Stimulated activated CD8-positive, alpha-beta memory T cell treated with anti-CD3 and anti-CD28 coated beads, Interleukin-7, amount 100 ng/mL, for 24 hours (primary cell): ENCODE measurements at regions not wholly inside any gene's neighbourhood (a gene's known extent, or its start where the extent isn't known, plus 50 kb on each side); places are given as distances from the start of the nearest gene placed in this dataset.

Source experiments
- DNase-seq: peaks from one replicate; pipeline ENCODE4 v3.0.0-alpha.2; 2020; ENCODE audit warnings: low read depth

GRCh38 chr16:73186752-73187601 is 139.0 kb upstream of the ZFHX3 start:
- DNase-seq = no peak

GRCh38 chr16:73185737-73186136 is 137.8 kb upstream of the ZFHX3 start:
- no peak for DNase-seq

- no peak for DNase-seq
Observed at GRCh38 chr16:73183611-73184092, 135.7 kb upstream of the ZFHX3 start.

GRCh38 chr16:73179705-73180331 is 131.9 kb upstream of the ZFHX3 start:
- no peak for DNase-seq

- no peak for DNase-seq
Observed at GRCh38 chr16:73177729-73178295, 129.9 kb upstream of the ZFHX3 start.

- DNase-seq = no peak
Observed at GRCh38 chr16:73176577-73177013, 128.7 kb upstream of the ZFHX3 start.

- no peak for DNase-seq
Observed at GRCh38 chr16:73172973-73173709, 125.2 kb upstream of the ZFHX3 start.

- DNase-seq = no peak
Observed at GRCh38 chr16:73172241-73172972, 124.5 kb upstream of the ZFHX3 start.

- DNase-seq = no peak
Observed at GRCh38 chr16:73171901-73172240, 123.9 kb upstream of the ZFHX3 start.

GRCh38 chr16:73171380-73171779 is 123.5 kb upstream of the ZFHX3 start:
- no peak for DNase-seq

- DNase-seq = no peak
Observed at GRCh38 chr16:73170612-73171038, 122.7 kb upstream of the ZFHX3 start.

- no peak for DNase-seq
Observed at GRCh38 chr16:73166947-73167550, 119.1 kb upstream of the ZFHX3 start.

GRCh38 chr16:73166441-73166851 is 118.5 kb upstream of the ZFHX3 start:
- DNase-seq = no peak

- DNase-seq = no peak
Observed at GRCh38 chr16:73163238-73163815, 115.4 kb upstream of the ZFHX3 start.

- DNase-seq = no peak
Observed at GRCh38 chr16:73161977-73162376, 114.0 kb upstream of the ZFHX3 start.

GRCh38 chr16:73159296-73159695 is 111.4 kb upstream of the ZFHX3 start:
- DNase-seq = no peak

- DNase-seq = no peak
Observed at GRCh38 chr16:73157861-73158260, 109.9 kb upstream of the ZFHX3 start.

GRCh38 chr16:73154063-73154870 is 106.3 kb upstream of the ZFHX3 start:
- DNase-seq = no peak

- DNase-seq = no peak
Observed at GRCh38 chr16:73152386-73153125, 104.6 kb upstream of the ZFHX3 start.
